SK-N-DZ (cell line): ENCODE measurements at regions not wholly inside any gene's neighbourhood (a gene's known extent, or its start where the extent isn't known, plus 50 kb on each side); places are given as distances from the start of the nearest gene placed in this dataset.

Source experiments
- small RNA-seq, 2 experiments: library from RNA; depleted of rRNA; stranded (forward); fragments of <200 nt; gene quantifications; one replicate each; pipeline ENCODE3, GENCODE V24; 2014

Small RNA genes lying in the stretch of these regions (small RNA-seq; reads per million reads assigned to genes)
- 0 reads per million in 2 experiments for gene AL117339.3
- 0 reads per million in 2 experiments for gene RNU6-1118P
